ACC112 (cell line): ENCODE measurements at regions not wholly inside any gene's neighbourhood (a gene's known extent, or its start where the extent isn't known, plus 50 kb on each side); places are given as distances from the start of the nearest gene placed in this dataset.
"Not testable (repeated sequence)": the region's sequence is repeated elsewhere in the genome, so short reads cannot be mapped to it uniquely, and the experiment has no call there.

ENCODE experiments used
- H2AFZ ChIP-seq: fragments of 200-600 bp; sonication (generic); one replicate; pipeline ENCODE4 v1.6.0; 2017; ENCODE audit warnings: antibody characterized with exemption, low read length; ENCODE audit not compliant: unreplicated experiment
- H3K27ac ChIP-seq: fragments of 200-600 bp; sonication (generic); 2 replicates; pipeline ENCODE4 v1.5.1; 2014; ENCODE audit warnings: low read depth, mild to moderate bottlenecking, antibody characterized with exemption, low read length, moderate library complexity
- H3K27me3 ChIP-seq: fragments of 200-600 bp; sonication (generic); 2 replicates; pipeline ENCODE4 v1.6.1; 2014; ENCODE audit warnings: mild to moderate bottlenecking, antibody characterized with exemption, low read length, moderate library complexity, mixed read lengths; ENCODE audit not compliant: insufficient read depth
- H3K36me3 ChIP-seq: fragments of 200-600 bp; sonication (generic); 2 replicates; pipeline ENCODE4 v1.6.1; 2016; ENCODE audit warnings: mild to moderate bottlenecking, antibody characterized with exemption, low read length, moderate library complexity, mixed read lengths; ENCODE audit not compliant: insufficient read depth
- H3K4me1 ChIP-seq: fragments of 200-600 bp; sonication (generic); one replicate; pipeline ENCODE4 v1.6.1; 2016; ENCODE audit warnings: low read length, mixed read lengths; ENCODE audit not compliant: insufficient read depth, unreplicated experiment, control insufficient read depth
- H3K4me3 ChIP-seq: fragments of 200-600 bp; sonication (generic); 2 replicates; pipeline ENCODE4 v1.5.1; 2014; ENCODE audit warnings: mild to moderate bottlenecking, low read depth, low read length
- H3K79me2 ChIP-seq: fragments of 200-600 bp; sonication (generic); one replicate; pipeline ENCODE4 v1.6.0; 2016; ENCODE audit warnings: low read length; ENCODE audit not compliant: control insufficient read depth, unreplicated experiment, insufficient read depth

- H3K79me2 ChIP-seq = no peaks in the 10 kb centered on the region
- no peak overlapping the region for H3K4me3 ChIP-seq
- no peak overlapping the region for H3K27ac ChIP-seq
- no peaks in the 10 kb centered on the region for H3K36me3 ChIP-seq
- no peaks in the 10 kb centered on the region for H3K4me1 ChIP-seq
- H3K27me3 ChIP-seq = no peaks in the 10 kb centered on the region
- no peak overlapping the region for H2AFZ ChIP-seq
These were observed 656.6 kb upstream of the MAP3K7 start for GRCh38 chr6:91243436-91243835.

GRCh38 chr6:91242614-91242949 is 655.7 kb upstream of the MAP3K7 start:
- Histone ChIP-seq H3K27me3 (no peaks in the 10 kb centered on the region), H3K4me1 (no peaks in the 10 kb centered on the region), H3K36me3 (no peaks in the 10 kb centered on the region), H3K27ac (no peak overlapping the region), H3K4me3 (no peak overlapping the region), H2AFZ (no peak overlapping the region), H3K79me2 (no peaks in the 10 kb centered on the region)

GRCh38 chr6:91241946-91242613 is 655.2 kb upstream of the MAP3K7 start:
- no peaks in the 10 kb centered on the region for H3K79me2 ChIP-seq
- H3K27ac ChIP-seq = no peak overlapping the region
- H3K27me3 ChIP-seq = no peaks in the 10 kb centered on the region
- no peaks in the 10 kb centered on the region for H3K4me1 ChIP-seq
- H3K4me3 ChIP-seq = no peak overlapping the region
- no peaks in the 10 kb centered on the region for H3K36me3 ChIP-seq
- H2AFZ ChIP-seq = no peak overlapping the region

- no peak overlapping the region for H3K27ac ChIP-seq
- H3K4me1 ChIP-seq = no peaks in the 10 kb centered on the region
- no peak overlapping the region for H2AFZ ChIP-seq
- H3K36me3 ChIP-seq = no peaks in the 10 kb centered on the region
- H3K79me2 ChIP-seq = no peaks in the 10 kb centered on the region
- no peak overlapping the region for H3K4me3 ChIP-seq
- H3K27me3 ChIP-seq = no peaks in the 10 kb centered on the region
These were observed 654.2 kb upstream of the MAP3K7 start for GRCh38 chr6:91240878-91241603.

GRCh38 chr6:91221072-91221720 is 634.3 kb upstream of the MAP3K7 start:
- Histone ChIP-seq H3K4me3 (no peak overlapping the region), H3K36me3 (no peaks in the 10 kb centered on the region), H3K4me1 (no peaks in the 10 kb centered on the region), H2AFZ (no peak overlapping the region), H3K27me3 (no peaks in the 10 kb centered on the region), H3K79me2 (no peaks in the 10 kb centered on the region), H3K27ac (no peak overlapping the region)

- no peak overlapping the region for H3K4me3 ChIP-seq
- no peak overlapping the region for H3K27ac ChIP-seq
- H3K27me3 ChIP-seq = no peaks in the 10 kb centered on the region
- H2AFZ ChIP-seq = no peak overlapping the region
- no peaks in the 10 kb centered on the region for H3K79me2 ChIP-seq
- H3K36me3 ChIP-seq = no peaks in the 10 kb centered on the region
- H3K4me1 ChIP-seq = no peaks in the 10 kb centered on the region
These were observed 626.5 kb upstream of the MAP3K7 start for GRCh38 chr6:91213229-91213901.

GRCh38 chr6:91198588-91199255 is 611.9 kb upstream of the MAP3K7 start:
- H3K4me1 ChIP-seq = no peaks in the 10 kb centered on the region
- H2AFZ ChIP-seq = no peak overlapping the region
- no peaks in the 10 kb centered on the region for H3K79me2 ChIP-seq
- no peak overlapping the region for H3K4me3 ChIP-seq
- no peaks in the 10 kb centered on the region for H3K36me3 ChIP-seq
- H3K27ac ChIP-seq = no peak overlapping the region
- H3K27me3 ChIP-seq = no peaks in the 10 kb centered on the region

- Histone ChIP-seq H3K27ac (no peak overlapping the region), H3K79me2 (no peaks in the 10 kb centered on the region), H2AFZ (no peak overlapping the region), H3K4me3 (no peak overlapping the region), H3K27me3 (no peaks in the 10 kb centered on the region), H3K4me1 (no peaks in the 10 kb centered on the region), H3K36me3 (no peaks in the 10 kb centered on the region)
These were observed 609.9 kb upstream of the MAP3K7 start for GRCh38 chr6:91196729-91197128.

- no peaks in the 10 kb centered on the region for H3K36me3 ChIP-seq
- no peaks in the 10 kb centered on the region for H3K4me1 ChIP-seq
- H3K79me2 ChIP-seq = no peaks in the 10 kb centered on the region
- no peak overlapping the region for H2AFZ ChIP-seq
- H3K27ac ChIP-seq = no peak overlapping the region
- H3K27me3 ChIP-seq = no peaks in the 10 kb centered on the region
- H3K4me3 ChIP-seq = no peak overlapping the region
These were observed 606.6 kb upstream of the MAP3K7 start for GRCh38 chr6:91193446-91193845.

GRCh38 chr6:91190041-91190440 is 603.2 kb upstream of the MAP3K7 start:
- H3K79me2 ChIP-seq, H3K4me3 ChIP-seq, H3K4me1 ChIP-seq, H3K27me3 ChIP-seq, H2AFZ ChIP-seq, H3K27ac ChIP-seq, H3K36me3 ChIP-seq: not testable (repeated sequence)
